WTC11 (cell line): ENCODE measurements at regions not wholly inside any gene's neighbourhood (a gene's known extent, or its start where the extent isn't known, plus 50 kb on each side); places are given as distances from the start of the nearest gene placed in this dataset.

Source experiments
- ATF3 ChIP-seq: sonication (generic); formaldehyde crosslinking; conservative IDR thresholded peaks from 2 replicates; pipeline ENCODE4 v1.8.1; 2022; ENCODE audit warnings: mild to moderate bottlenecking, missing genetic modification reagents
- CTCF ChIP-seq: fragments of 200-600 bp; IDR thresholded peaks from 2 replicates; pipeline ENCODE4 v1.8.0; 2022; ENCODE audit warnings: antibody characterized with exemption
- E2F5 ChIP-seq: sonication (generic); formaldehyde crosslinking; IDR thresholded peaks from 2 replicates; pipeline ENCODE4 v1.8.1; 2022; ENCODE audit warnings: mild to moderate bottlenecking, moderate library complexity, missing genetic modification reagents
- MAX ChIP-seq: sonication (generic); formaldehyde crosslinking; IDR thresholded peaks from 2 replicates; pipeline ENCODE4 v1.8.0; 2022; ENCODE audit warnings: mild to moderate bottlenecking, missing genetic modification reagents
- MXD4 ChIP-seq: fragments of 250-450 bp; sonication (Bioruptor Pico); IDR thresholded peaks from 2 replicates; pipeline ENCODE4 v1.8.0; 2021; ENCODE audit warnings: mild to moderate bottlenecking, moderate library complexity, borderline replicate concordance
- ZNF423 ChIP-seq: fragments of 250-450 bp; sonication (Bioruptor Pico); IDR thresholded peaks from 2 replicates; pipeline ENCODE4 v2.1.2; 2022; ENCODE audit warnings: mild to moderate bottlenecking, moderate library complexity

GRCh38 chrX:26597981-26598380 is 382.0 kb downstream of the MAGEB5 start:
- no peak for TF ChIP-seq CTCF
- no peak for TF ChIP-seq MXD4 (CRISPR knock-in tag)
- TF ChIP-seq ZNF423 (CRISPR knock-in tag) = no peak
- TF ChIP-seq E2F5 (CRISPR knock-in tag) = no peak
- TF ChIP-seq MAX (CRISPR knock-in tag) = no peak
- TF ChIP-seq ATF3 = no peak
